HG02571 (cell line): ENCODE measurements at regions not wholly inside any gene's neighbourhood (a gene's known extent, or its start where the extent isn't known, plus 50 kb on each side); places are given as distances from the start of the nearest gene placed in this dataset.
"Not testable (repeated sequence)": the region's sequence is repeated elsewhere in the genome, so short reads cannot be mapped to it uniquely, and the experiment has no call there.

Experiments used
- ATAC-seq: cut with Tn5 transposase; IDR thresholded peaks from one replicate; pipeline ENCODE4 v1.9.1; 2021; ENCODE audit warnings: mild to moderate bottlenecking, moderate library complexity; ENCODE audit not compliant: unreplicated experiment

GRCh38 chr2:7516484-7517063 lies 599.4 kb downstream of the RNF144A start:
- ATAC-seq: no peak

- no peak for ATAC-seq
These were observed 599.9 kb downstream of the RNF144A start for GRCh38 chr2:7517088-7517487.

DNA sequence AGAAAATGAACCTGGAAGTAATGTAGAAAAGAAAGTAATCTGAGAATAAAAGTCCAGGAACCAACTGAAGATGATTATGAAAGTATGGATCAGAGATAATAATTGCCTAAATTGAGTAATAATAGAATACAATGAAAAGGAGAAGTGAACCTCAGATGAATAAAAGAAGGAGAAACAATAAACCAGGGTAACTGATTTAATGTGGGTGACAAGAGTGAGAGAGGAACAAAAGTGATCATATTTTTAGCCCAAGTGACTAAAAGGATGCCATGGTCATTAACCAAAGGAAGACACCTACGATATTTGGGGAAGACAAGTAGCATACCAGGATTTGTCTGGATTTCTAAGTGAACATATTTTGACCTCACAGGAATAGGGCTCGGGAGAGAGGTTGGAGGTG lies 600.6 kb downstream of the RNF144A start:
- no peak for ATAC-seq

DNA sequence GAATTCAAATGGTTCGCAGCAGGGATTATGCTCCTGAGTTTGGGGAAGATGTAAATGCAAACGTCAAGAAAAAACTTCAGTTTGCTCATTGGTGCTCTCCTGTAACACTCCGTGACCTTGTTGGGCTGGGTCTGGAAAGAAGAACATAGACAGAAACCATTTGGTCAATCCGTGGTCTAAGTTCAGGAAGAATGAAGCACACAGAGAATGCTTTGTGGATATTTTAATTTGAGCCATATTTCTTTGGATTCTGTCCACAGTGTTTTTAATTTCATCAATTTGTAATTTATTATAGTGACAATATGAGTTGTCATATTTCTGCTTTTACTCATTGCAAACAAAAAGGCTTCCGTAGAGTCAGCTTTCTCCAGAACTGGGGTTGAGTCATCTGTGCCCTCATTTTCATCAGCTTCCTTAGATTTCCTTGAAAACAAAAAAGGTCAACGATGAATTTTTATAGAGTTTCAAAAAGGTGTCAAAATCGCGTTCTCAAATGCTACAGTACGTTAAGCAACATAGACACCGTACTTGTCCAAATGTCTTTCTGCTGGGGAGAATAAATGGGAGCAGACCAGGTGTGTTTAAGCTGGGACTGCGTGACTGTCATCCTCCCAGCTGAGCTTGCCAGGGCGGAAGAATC lies 606.4 kb downstream of the RNF144A start:
- no peak for ATAC-seq

- ATAC-seq: no peak
These were observed 607.0 kb downstream of the RNF144A start for GRCh38 chr2:7524195-7524594.

GRCh38 chr2:7525746-7526145 lies 608.5 kb downstream of the RNF144A start:
- ATAC-seq: no peak

DNA sequence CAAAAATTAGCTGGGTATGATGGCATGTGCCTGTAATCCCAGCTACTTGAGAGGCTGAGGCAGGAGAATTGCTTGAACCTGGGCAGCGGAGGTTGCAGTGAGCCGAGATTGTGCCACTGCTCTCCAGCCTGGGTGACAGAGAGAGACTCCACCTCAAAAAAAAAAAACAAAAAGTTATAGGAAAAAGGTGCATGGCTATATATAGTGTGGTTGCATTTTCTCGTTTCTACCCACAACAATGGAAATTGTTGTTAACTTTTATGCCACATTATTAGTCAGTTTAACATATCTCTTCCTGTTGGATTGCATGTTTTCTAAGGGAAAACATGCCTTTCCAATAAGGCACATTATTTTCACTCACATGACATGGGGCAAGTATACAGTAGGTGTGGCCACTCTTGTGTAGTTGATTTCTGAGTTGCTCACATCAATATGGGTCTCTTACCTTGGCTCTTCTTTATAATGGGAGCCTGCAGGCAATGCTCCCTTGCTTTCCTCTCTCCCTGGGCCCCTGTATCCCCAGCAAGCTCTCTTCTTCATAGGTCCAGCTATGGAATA lies 610.0 kb downstream of the RNF144A start:
- ATAC-seq: no peak

DNA sequence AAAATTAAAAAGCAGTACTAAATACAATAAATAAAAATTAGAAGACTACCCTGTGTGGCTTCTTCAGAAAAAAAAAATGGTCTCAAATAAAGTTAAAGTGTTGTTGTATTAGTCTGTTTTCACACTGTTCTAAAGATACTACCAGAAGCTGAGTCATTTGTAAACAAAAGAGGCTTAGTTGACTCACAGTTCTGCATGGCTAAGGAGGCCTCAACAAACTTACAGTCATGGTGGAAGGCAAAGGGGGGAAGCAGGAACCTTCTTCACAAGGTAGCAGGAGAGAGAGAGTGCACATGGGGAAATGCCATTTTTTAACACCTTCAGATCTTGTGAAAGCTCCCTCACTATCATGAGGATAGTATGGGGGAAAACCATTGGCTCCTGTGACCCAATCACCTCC lies 612.8 kb downstream of the RNF144A start:
- no peak for ATAC-seq

- no peak for ATAC-seq
These were observed 621.9 kb downstream of the RNF144A start for GRCh38 chr2:7539077-7539476.

GRCh38 chr2:7539760-7540159 lies 622.5 kb downstream of the RNF144A start:
- ATAC-seq: no peak

DNA sequence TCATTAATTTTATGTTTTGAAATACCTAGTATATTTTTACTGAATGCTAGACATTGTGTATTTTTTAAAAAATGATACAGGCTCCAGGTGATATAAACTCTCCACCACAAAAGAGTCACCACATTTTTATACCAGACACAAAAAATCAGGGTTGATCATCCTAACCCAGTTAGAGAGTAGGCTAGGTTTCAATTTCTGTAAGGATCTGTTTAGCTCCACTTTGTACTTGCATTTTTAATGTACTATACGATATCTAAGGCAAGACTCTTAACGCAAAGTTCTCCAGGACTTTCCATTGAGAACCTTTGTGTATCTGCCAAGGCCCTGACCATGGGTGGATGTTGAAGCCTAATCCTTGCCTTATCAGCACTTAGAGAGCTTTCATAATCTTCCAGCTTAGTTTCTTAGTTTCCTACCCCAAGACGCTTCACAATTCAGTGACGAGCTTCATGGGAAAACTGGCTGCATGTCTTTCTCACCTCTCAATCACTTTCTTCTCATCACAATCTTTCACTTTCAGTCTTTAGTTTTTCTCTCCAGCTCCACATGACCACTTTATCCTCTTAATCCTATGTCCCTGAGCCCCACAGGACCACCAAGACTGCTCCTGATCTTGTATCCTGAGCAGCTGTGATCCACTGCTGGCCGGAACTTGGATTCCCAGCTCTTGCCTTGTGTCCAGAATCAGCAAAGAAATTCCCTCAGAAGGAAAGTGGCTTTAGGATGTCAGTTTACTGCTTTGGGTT lies 635.8 kb downstream of the RNF144A start:
- no peak for ATAC-seq

GRCh38 chr2:7555260-7555659 lies 638.0 kb downstream of the RNF144A start:
- no peak for ATAC-seq

GRCh38 chr2:7557376-7557775 lies 640.2 kb downstream of the RNF144A start:
- ATAC-seq: no peak

DNA sequence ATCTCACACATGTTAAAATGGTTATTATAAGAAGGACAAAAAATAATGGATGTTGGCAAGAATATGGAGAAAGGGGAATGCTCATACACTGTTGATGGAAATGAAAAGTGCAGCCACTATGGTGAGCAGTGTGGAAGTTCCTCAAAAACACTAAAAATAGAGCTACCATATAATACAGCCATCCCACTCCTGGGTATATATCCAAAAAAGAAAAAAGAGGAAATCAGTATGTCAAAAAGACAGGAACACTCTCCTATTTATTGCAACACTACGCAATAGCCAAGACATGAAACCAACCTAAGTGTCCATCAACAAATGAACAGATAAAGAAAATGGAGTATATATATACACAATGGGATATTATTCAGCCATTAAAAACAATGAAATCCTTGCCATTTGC lies 642.6 kb downstream of the RNF144A start:
- ATAC-seq: no peak

- no peak for ATAC-seq
These were observed 649.2 kb downstream of the RNF144A start for GRCh38 chr2:7566382-7566881.

- ATAC-seq: not testable (repeated sequence)
These were observed 649.9 kb downstream of the RNF144A start for GRCh38 chr2:7567116-7567515.

- ATAC-seq: no peak
These were observed 650.4 kb downstream of the RNF144A start for GRCh38 chr2:7567646-7568045.

- ATAC-seq: no peak
These were observed 653.0 kb downstream of the RNF144A start for GRCh38 chr2:7570247-7570646.

DNA sequence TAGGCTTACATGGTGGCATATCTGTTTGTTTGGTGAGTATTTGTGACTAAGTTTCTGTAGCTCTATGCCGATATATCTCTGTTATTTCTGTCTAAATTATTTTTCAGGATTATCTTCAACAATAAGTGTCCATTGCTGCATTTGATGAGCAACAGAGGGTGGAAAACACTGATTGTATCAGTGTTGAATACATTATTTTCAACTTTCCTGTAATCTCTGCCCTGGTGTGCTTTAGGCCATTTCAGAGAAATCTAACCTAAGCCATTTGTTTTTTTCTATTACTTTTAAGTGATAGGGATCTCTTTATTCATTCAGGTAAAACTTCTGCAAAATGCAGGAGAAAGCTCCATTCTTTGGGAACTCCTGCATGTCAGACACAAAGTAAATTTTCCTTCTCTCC lies 654.5 kb downstream of the RNF144A start:
- no peak for ATAC-seq

- ATAC-seq: no peak
These were observed 655.2 kb downstream of the RNF144A start for GRCh38 chr2:7572450-7572849.

DNA sequence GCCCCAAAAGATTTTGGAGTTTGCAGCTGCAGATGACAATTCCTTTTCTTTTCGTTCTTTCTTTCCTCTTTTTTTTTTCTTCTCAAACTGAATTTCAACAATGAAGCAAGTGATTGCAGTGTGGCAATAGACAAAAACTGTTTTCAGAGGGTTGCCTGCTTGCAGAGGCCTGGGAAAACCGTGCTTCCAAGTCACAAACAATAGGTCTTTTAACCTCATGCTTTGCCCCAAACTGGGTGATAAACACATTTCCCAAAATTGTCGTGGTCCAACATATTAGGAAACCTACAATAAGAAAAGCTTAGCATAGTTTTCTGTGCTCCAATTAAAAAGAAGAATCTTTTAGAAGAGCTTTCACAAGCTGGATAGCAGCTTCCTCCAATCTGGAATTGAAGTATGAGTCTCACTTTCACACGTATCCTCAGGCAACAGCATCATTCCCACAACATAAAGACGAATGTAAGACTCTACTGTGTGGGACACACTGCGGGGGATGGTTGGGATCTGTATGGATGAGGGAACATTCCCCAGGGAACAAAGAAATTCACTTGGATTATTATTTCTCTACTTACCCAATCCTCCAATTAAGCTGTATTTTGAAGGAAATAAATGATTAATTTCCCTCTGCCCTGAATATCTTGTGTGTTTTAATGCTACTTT lies 656.1 kb downstream of the RNF144A start:
- no peak for ATAC-seq
